HL-60 (cell line): ENCODE measurements at regions not wholly inside any gene's neighbourhood (a gene's known extent, or its start where the extent isn't known, plus 50 kb on each side); places are given as distances from the start of the nearest gene placed in this dataset.
"Not testable (repeated sequence)": the region's sequence is repeated elsewhere in the genome, so short reads cannot be mapped to it uniquely, and the experiment has no call there.

Experiments
- DNase-seq, 2 experiments: peaks; one replicate each; pipeline ENCODE4 v3.0.0-alpha.2; 2010 to 2020; ENCODE audit warnings: low read depth in 1 of 2, low spot score in 1 of 2
- H3K27ac ChIP-seq: fragments of 250-450 bp; sonication (Bioruptor Pico); replicated peaks from 2 replicates; pipeline ENCODE4 v1.5.1; 2020; ENCODE audit warnings: mild to moderate bottlenecking, moderate library complexity
- H3K27me3 ChIP-seq: fragments of 250-450 bp; sonication (Bioruptor Pico); 2 replicates; pipeline ENCODE4 v1.5.1; 2021; ENCODE audit warnings: mild to moderate bottlenecking, moderate library complexity; ENCODE audit not compliant: insufficient read depth, poor library complexity, severe bottlenecking
- H3K4me3 ChIP-seq: replicated peaks from 2 replicates; pipeline ENCODE4 v1.5.1; 2011; ENCODE audit warnings: mild to moderate bottlenecking, control low read depth, low read length; ENCODE audit not compliant: insufficient read depth
- GABPA ChIP-seq: IDR thresholded peaks from 2 replicates; pipeline ENCODE4 v1.6.1; 2012; ENCODE audit warnings: low read depth
- POLR2AphosphoS5 ChIP-seq: IDR thresholded peaks from 2 replicates; pipeline ENCODE4 v1.6.1; 2012; ENCODE audit warnings: low read depth
- SPI1 ChIP-seq: IDR thresholded peaks from 2 replicates; pipeline ENCODE4 v1.6.1; 2012; ENCODE audit warnings: low read depth, mild to moderate bottlenecking, borderline replicate concordance
- TF ChIP-seq, protein P1 (sequence below): IDR thresholded peaks from one replicate; pipeline ENCODE4 v1.5.1; 2011; ENCODE audit warnings: low read length, control low read depth, inconsistent platforms; ENCODE audit not compliant: insufficient read depth
- TF ChIP-seq, protein P2 (sequence below): IDR thresholded peaks from 2 replicates; pipeline ENCODE4 v1.6.1; 2012; ENCODE audit warnings: low read depth; ENCODE audit not compliant: insufficient replicate concordance

DNA sequence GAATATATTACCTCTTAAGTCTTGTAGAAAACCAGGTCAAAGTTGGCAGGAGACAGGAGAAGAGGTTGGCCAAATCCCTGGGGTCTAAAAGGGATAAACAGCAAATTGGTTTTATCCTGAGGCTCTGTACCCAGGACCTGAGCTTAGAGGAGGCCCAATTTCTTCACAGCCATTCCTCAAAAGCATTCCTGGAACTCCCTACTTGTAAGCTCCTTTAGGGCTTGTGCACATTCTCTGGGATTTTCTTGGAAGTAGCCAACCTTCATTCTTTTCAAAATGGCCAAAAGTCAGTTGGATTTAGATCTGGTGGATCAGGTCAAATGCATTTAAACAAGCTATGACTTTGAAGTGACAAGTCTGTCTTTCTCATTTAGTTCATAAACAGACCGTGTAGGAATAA is 152.1 kb upstream of the PLXNC1 start:
- TF ChIP-seq GABPA (no peak), POLR2AphosphoS5 (no peak), SPI1 (no peak)
- TF ChIP-seq, protein P1, sequence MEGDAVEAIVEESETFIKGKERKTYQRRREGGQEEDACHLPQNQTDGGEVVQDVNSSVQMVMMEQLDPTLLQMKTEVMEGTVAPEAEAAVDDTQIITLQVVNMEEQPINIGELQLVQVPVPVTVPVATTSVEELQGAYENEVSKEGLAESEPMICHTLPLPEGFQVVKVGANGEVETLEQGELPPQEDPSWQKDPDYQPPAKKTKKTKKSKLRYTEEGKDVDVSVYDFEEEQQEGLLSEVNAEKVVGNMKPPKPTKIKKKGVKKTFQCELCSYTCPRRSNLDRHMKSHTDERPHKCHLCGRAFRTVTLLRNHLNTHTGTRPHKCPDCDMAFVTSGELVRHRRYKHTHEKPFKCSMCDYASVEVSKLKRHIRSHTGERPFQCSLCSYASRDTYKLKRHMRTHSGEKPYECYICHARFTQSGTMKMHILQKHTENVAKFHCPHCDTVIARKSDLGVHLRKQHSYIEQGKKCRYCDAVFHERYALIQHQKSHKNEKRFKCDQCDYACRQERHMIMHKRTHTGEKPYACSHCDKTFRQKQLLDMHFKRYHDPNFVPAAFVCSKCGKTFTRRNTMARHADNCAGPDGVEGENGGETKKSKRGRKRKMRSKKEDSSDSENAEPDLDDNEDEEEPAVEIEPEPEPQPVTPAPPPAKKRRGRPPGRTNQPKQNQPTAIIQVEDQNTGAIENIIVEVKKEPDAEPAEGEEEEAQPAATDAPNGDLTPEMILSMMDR, result no peak
- TF ChIP-seq, protein P2, sequence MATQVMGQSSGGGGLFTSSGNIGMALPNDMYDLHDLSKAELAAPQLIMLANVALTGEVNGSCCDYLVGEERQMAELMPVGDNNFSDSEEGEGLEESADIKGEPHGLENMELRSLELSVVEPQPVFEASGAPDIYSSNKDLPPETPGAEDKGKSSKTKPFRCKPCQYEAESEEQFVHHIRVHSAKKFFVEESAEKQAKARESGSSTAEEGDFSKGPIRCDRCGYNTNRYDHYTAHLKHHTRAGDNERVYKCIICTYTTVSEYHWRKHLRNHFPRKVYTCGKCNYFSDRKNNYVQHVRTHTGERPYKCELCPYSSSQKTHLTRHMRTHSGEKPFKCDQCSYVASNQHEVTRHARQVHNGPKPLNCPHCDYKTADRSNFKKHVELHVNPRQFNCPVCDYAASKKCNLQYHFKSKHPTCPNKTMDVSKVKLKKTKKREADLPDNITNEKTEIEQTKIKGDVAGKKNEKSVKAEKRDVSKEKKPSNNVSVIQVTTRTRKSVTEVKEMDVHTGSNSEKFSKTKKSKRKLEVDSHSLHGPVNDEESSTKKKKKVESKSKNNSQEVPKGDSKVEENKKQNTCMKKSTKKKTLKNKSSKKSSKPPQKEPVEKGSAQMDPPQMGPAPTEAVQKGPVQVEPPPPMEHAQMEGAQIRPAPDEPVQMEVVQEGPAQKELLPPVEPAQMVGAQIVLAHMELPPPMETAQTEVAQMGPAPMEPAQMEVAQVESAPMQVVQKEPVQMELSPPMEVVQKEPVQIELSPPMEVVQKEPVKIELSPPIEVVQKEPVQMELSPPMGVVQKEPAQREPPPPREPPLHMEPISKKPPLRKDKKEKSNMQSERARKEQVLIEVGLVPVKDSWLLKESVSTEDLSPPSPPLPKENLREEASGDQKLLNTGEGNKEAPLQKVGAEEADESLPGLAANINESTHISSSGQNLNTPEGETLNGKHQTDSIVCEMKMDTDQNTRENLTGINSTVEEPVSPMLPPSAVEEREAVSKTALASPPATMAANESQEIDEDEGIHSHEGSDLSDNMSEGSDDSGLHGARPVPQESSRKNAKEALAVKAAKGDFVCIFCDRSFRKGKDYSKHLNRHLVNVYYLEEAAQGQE, result no peak
- no peak for DNase-seq
- no peak overlapping the region for H3K27ac ChIP-seq

DNA sequence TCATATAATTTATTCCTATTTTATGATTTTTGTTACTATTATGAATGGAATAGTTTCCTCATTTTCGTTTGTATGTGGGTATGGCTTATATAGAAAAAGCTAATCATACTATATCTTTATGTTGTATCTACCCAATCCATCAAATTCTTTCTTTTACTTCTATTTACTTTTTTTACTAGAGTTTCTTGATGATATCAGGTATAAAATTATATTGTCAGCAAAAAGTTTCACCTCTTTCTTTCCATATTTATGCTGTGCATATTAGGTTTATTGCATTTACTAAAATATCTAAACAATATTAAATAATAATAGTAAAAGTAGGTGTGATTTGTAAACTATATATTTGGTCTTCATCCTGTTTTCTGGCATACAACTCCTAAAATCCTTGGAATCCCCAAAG is 146.7 kb upstream of the PLXNC1 start:
- no peak overlapping the region for H3K27ac ChIP-seq
- TF ChIP-seq POLR2AphosphoS5 (no peak), GABPA (no peak), SPI1 (no peak)
- TF ChIP-seq, protein P1, result no peak
- TF ChIP-seq, protein P2, result no peak
- H3K4me3 ChIP-seq, result no peak overlapping the region
- no peak for DNase-seq
- no peaks in the 10 kb centered on the region for H3K27me3 ChIP-seq

More for the DNA sequence above, 152.1 kb upstream of the PLXNC1 start:
- no peaks in the 10 kb centered on the region for H3K27me3 ChIP-seq
- no peak overlapping the region for H3K4me3 ChIP-seq

DNA sequence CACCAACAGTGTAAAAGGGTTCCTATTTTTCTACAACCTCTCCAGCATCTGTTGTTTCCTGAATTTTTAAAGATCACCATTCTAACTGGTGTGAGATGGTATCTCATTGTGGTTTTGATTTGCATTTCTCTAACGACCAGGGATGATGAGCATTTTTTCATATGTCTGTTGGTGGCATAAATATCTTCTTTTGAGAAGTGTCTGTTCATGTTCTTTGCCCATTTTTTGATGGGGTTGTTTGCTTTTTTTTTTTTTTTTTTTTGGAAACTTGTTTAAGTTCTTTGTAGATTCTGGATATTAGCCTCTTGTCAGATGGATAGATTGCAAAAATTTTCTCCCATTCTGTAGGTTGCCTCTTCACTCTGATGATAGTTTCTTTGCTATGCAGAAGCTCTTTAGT is 145.5 kb upstream of the PLXNC1 start:
- DNase-seq, H3K27me3 ChIP-seq, H3K4me3 ChIP-seq, H3K27ac ChIP-seq: not testable (repeated sequence)

DNA sequence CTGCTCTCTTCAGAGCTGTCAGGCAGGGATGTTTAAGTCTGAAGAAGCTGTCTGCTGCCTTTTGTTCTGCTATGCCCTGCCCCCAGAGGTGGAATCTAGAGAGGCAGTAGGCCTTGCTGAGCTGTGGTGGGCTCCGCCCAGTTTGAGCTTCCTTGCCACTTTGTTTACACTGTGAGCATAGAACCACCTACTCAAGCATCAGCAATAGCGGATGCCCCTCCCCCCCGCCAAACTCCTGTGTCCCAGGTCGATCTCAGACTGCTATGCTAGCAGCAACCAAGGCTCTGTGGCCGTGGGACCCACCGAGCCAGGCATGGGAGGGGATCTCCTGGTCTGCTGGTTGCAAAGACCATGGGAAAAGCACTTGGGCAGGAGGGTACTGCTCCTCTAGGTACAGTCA is 140.5 kb upstream of the PLXNC1 start:
- H3K27me3 ChIP-seq, DNase-seq, H3K27ac ChIP-seq, H3K4me3 ChIP-seq: not testable (repeated sequence)

DNA sequence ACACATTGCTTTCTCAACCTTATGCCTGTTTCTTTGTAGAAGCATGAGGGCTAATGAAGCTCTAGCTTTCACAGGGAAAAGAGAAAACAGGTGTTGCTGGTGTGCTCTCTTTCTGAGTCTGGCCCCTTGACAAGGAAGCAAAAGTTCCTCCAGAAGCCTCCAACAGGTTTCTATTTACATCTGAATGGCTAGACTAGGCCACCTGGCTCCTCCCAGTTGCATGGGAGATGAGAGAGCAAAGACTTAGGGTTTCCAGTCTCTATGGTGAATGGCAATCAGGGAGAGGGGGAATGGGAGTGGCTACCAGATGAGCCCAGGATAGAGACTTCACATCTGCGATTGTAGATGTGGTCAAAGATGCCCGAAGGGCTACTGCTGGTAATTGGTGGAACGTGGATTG is 138.1 kb upstream of the PLXNC1 start:
- no peak overlapping the region for H3K4me3 ChIP-seq
- H3K27me3 ChIP-seq, result no peaks in the 10 kb centered on the region
- no peak for DNase-seq
- H3K27ac ChIP-seq, result no peak overlapping the region
- TF ChIP-seq POLR2AphosphoS5 (no peak), SPI1 (no peak), GABPA (no peak)
- TF ChIP-seq, protein P1, result no peak
- TF ChIP-seq, protein P2, result no peak
